SU-DHL-6 (cell line): ENCODE measurements at regions not wholly inside any gene's neighbourhood (a gene's known extent, or its start where the extent isn't known, plus 50 kb on each side); places are given as distances from the start of the nearest gene placed in this dataset.

Experiments used
- EZH2phosphoT487 ChIP-seq: fragments of 200-600 bp; sonication (generic), shearing (Covaris generic); conservative IDR thresholded peaks from 2 replicates; pipeline ENCODE4 v1.6.1; 2018; ENCODE audit warnings: mild to moderate bottlenecking, antibody characterized with exemption, low read length, moderate library complexity, mixed read lengths
- TF ChIP-seq, protein P1 (sequence below): fragments of 200-600 bp; sonication (generic); IDR thresholded peaks from one replicate; pipeline ENCODE4 v1.5.1; 2017; ENCODE audit warnings: antibody characterized with exemption, mild to moderate bottlenecking, low read length, moderate library complexity; ENCODE audit not compliant: insufficient read depth, poor library complexity, severe bottlenecking

DNA sequence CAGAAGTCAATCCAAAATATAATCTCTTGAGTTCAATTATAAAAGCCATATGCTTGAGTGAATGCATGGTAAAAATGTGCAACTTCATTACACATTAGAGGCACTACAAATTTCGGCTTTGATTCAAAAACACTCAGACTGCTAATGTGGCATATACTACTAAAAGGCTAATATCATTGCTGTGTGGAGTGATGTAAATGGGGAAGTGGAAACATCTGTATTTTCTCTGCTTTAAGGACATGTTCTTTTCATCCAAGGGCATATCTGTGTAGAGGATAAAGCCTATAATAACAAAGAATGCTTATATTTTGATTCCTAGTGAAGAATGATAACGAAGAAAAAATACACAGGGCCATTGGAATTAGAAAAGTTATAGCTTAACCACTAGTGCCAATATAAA, 643.9 kb upstream of the ZNF608 start:
- TF ChIP-seq, protein P1, sequence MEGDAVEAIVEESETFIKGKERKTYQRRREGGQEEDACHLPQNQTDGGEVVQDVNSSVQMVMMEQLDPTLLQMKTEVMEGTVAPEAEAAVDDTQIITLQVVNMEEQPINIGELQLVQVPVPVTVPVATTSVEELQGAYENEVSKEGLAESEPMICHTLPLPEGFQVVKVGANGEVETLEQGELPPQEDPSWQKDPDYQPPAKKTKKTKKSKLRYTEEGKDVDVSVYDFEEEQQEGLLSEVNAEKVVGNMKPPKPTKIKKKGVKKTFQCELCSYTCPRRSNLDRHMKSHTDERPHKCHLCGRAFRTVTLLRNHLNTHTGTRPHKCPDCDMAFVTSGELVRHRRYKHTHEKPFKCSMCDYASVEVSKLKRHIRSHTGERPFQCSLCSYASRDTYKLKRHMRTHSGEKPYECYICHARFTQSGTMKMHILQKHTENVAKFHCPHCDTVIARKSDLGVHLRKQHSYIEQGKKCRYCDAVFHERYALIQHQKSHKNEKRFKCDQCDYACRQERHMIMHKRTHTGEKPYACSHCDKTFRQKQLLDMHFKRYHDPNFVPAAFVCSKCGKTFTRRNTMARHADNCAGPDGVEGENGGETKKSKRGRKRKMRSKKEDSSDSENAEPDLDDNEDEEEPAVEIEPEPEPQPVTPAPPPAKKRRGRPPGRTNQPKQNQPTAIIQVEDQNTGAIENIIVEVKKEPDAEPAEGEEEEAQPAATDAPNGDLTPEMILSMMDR = no peak
- TF ChIP-seq EZH2phosphoT487 = no peak
